WTC11 (cell line): ENCODE measurements at regions not wholly inside any gene's neighbourhood (a gene's known extent, or its start where the extent isn't known, plus 50 kb on each side); places are given as distances from the start of the nearest gene placed in this dataset.

Source experiments
- ATAC-seq: fragments of 200-7000 bp; cut with Tn5 transposase; 2 replicates; pipeline ENCODE4 v1.10.0; 2021; ENCODE audit warnings: mild to moderate bottlenecking, moderate library complexity
- CTCF ChIA-PET: fragments of 300-600 bp; sonication (Branson Sonifier 250); formaldehyde crosslinking; loops from one replicate; lab custom pipeline; 2021; ENCODE audit warnings: antibody characterized with exemption; lab: Charles Lee
- POLR2A ChIA-PET: fragments of 350-600 bp; sonication (Branson Sonifier 250); formaldehyde crosslinking; loops from one replicate; lab custom pipeline; 2021; ENCODE audit warnings: antibody characterized with exemption; lab: Charles Lee
- DNase-seq: peaks from one replicate; pipeline ENCODE4 v3.0.0; 2021; ENCODE audit warnings: low spot score
- H3K27ac Mint-ChIP-seq: 2 replicates; pipeline ENCODE4 v1.8.0; 2021; ENCODE audit warnings: mixed read lengths
- H3K27me3 Mint-ChIP-seq: 2 replicates; pipeline ENCODE4 v1.8.0; 2021; ENCODE audit warnings: low read depth, mild to moderate bottlenecking, moderate library complexity, mixed read lengths
- H3K36me3 Mint-ChIP-seq: 2 replicates; pipeline ENCODE4 v1.8.0; 2021; ENCODE audit warnings: mixed read lengths
- H3K4me1 Mint-ChIP-seq: 2 replicates; pipeline ENCODE4 v1.8.0; 2022; ENCODE audit warnings: mixed read lengths
- H3K4me3 Mint-ChIP-seq: 2 replicates; pipeline ENCODE4 v1.8.0; 2021; ENCODE audit warnings: mild to moderate bottlenecking, moderate library complexity, mixed read lengths
- H3K9me3 Mint-ChIP-seq: 2 replicates; pipeline ENCODE4 v1.8.0; 2021; ENCODE audit warnings: mixed read lengths
- FOXJ3 ChIP-seq: sonication (generic); formaldehyde crosslinking; IDR thresholded peaks from 2 replicates; pipeline ENCODE4 v1.9.0; 2021; ENCODE audit warnings: missing genetic modification reagents, mild to moderate bottlenecking, borderline replicate concordance
- FOXK1 ChIP-seq: sonication (generic); formaldehyde crosslinking; IDR thresholded peaks from 2 replicates; pipeline ENCODE4 v1.8.0; 2022; ENCODE audit warnings: mild to moderate bottlenecking, moderate library complexity, missing genetic modification reagents
- MXD4 ChIP-seq: fragments of 250-450 bp; sonication (Bioruptor Pico); IDR thresholded peaks from 2 replicates; pipeline ENCODE4 v1.8.0; 2021; ENCODE audit warnings: mild to moderate bottlenecking, moderate library complexity, borderline replicate concordance
- SMAD4 ChIP-seq: sonication (generic); formaldehyde crosslinking; IDR thresholded peaks from 2 replicates; pipeline ENCODE4 v1.8.0; 2022; ENCODE audit warnings: mild to moderate bottlenecking, missing genetic modification reagents
- STAT6 ChIP-seq: sonication (generic); formaldehyde crosslinking; conservative IDR thresholded peaks from 2 replicates; pipeline ENCODE4 v1.8.1; 2023; ENCODE audit warnings: mild to moderate bottlenecking, low read depth, missing genetic modification reagents, moderate library complexity
- TEAD4 ChIP-seq: sonication (generic); formaldehyde crosslinking; IDR thresholded peaks from 2 replicates; pipeline ENCODE4 v1.8.0; 2022; ENCODE audit warnings: mild to moderate bottlenecking, missing genetic modification reagents
- TP53 ChIP-seq: sonication (generic); formaldehyde crosslinking; IDR thresholded peaks from 2 replicates; pipeline ENCODE4 v1.8.1; 2023; ENCODE audit warnings: mild to moderate bottlenecking, missing genetic modification reagents
- ZNF232 ChIP-seq: sonication (generic); formaldehyde crosslinking; IDR thresholded peaks from 2 replicates; pipeline ENCODE4 v1.8.0; 2022; ENCODE audit warnings: mild to moderate bottlenecking, missing genetic modification reagents
- ZNF396 ChIP-seq: fragments of 250-450 bp; sonication (Bioruptor Pico); IDR thresholded peaks from 2 replicates; pipeline ENCODE4 v1.8.0; 2021; ENCODE audit warnings: mild to moderate bottlenecking, moderate library complexity, borderline replicate concordance
- ZNF425 ChIP-seq: fragments of 250-450 bp; sonication (Bioruptor Pico); conservative IDR thresholded peaks from 2 replicates; pipeline ENCODE4 v1.9.0; 2021; ENCODE audit warnings: mild to moderate bottlenecking
- ZNF671 ChIP-seq: fragments of 250-450 bp; sonication (Bioruptor Pico); IDR thresholded peaks from 2 replicates; pipeline ENCODE4 v1.8.0; 2021; ENCODE audit warnings: mild to moderate bottlenecking
- TF ChIP-seq, protein P1 (sequence below): sonication (generic); formaldehyde crosslinking; IDR thresholded peaks from 2 replicates; pipeline ENCODE4 v1.8.0; 2022; ENCODE audit warnings: mild to moderate bottlenecking, missing genetic modification reagents
- TF ChIP-seq, protein P2 (sequence below): sonication (generic); formaldehyde crosslinking; IDR thresholded peaks from 2 replicates; pipeline ENCODE4 v1.8.1; 2023; ENCODE audit warnings: mild to moderate bottlenecking, missing genetic modification reagents, moderate library complexity
- TF ChIP-seq, protein P3 (sequence below): sonication (generic); formaldehyde crosslinking; IDR thresholded peaks from 2 replicates; pipeline ENCODE4 v1.8.1; 2022; ENCODE audit warnings: low read depth, mild to moderate bottlenecking, moderate library complexity, missing genetic modification reagents, borderline replicate concordance
- TF ChIP-seq, protein P4 (sequence below): fragments of 200-600 bp; IDR thresholded peaks from 2 replicates; pipeline ENCODE4 v1.8.0; 2022; ENCODE audit warnings: antibody characterized with exemption
- TF ChIP-seq, protein P5 (sequence below): fragments of 250-450 bp; sonication (Bioruptor Pico); IDR thresholded peaks from 2 replicates; pipeline ENCODE4 v1.9.0; 2021; ENCODE audit warnings: moderate library complexity, mild to moderate bottlenecking, inconsistent platforms, borderline replicate concordance

- no peak for TF ChIP-seq STAT6
- TF ChIP-seq TEAD4 (CRISPR knock-in tag), result no peak
Measured at GRCh38 chr6:86581833-86582232, 355.5 kb upstream of the HTR1E start (continued).

GRCh38 chr6:86563197-86563596 lies 374.1 kb upstream of the HTR1E start:
- H3K4me3 Mint-ChIP-seq, result no peak overlapping the region
- DNase-seq, result no peak

More at GRCh38 chr6:86563197-86563596, 374.1 kb upstream of the HTR1E start:
- H3K27ac Mint-ChIP-seq, result no peak overlapping the region
- H3K9me3 Mint-ChIP-seq, result peaks cover 35% of the 10 kb centered on the region
- TF ChIP-seq SMAD4 (CRISPR knock-in tag) (no peak), ZNF232 (no peak), ZNF396 (CRISPR knock-in tag) (no peak), TP53 (CRISPR knock-in tag) (no peak), ZNF425 (no peak), STAT6 (no peak), FOXJ3 (no peak), FOXK1 (CRISPR knock-in tag) (no peak), MXD4 (CRISPR knock-in tag) (no peak), ZNF671 (CRISPR knock-in tag) (no peak)
- TF ChIP-seq, protein P1, sequence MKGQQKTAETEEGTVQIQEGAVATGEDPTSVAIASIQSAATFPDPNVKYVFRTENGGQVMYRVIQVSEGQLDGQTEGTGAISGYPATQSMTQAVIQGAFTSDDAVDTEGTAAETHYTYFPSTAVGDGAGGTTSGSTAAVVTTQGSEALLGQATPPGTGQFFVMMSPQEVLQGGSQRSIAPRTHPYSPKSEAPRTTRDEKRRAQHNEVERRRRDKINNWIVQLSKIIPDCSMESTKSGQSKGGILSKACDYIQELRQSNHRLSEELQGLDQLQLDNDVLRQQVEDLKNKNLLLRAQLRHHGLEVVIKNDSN (CRISPR knock-in tag), result no peak
- TF ChIP-seq, protein P2, sequence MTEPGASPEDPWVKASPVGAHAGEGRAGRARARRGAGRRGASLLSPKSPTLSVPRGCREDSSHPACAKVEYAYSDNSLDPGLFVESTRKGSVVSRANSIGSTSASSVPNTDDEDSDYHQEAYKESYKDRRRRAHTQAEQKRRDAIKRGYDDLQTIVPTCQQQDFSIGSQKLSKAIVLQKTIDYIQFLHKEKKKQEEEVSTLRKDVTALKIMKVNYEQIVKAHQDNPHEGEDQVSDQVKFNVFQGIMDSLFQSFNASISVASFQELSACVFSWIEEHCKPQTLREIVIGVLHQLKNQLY (CRISPR knock-in tag), result no peak
- TF ChIP-seq, protein P3, sequence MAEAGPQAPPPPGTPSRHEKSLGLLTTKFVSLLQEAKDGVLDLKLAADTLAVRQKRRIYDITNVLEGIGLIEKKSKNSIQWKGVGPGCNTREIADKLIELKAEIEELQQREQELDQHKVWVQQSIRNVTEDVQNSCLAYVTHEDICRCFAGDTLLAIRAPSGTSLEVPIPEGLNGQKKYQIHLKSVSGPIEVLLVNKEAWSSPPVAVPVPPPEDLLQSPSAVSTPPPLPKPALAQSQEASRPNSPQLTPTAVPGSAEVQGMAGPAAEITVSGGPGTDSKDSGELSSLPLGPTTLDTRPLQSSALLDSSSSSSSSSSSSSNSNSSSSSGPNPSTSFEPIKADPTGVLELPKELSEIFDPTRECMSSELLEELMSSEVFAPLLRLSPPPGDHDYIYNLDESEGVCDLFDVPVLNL, result no peak
- TF ChIP-seq, protein P4, sequence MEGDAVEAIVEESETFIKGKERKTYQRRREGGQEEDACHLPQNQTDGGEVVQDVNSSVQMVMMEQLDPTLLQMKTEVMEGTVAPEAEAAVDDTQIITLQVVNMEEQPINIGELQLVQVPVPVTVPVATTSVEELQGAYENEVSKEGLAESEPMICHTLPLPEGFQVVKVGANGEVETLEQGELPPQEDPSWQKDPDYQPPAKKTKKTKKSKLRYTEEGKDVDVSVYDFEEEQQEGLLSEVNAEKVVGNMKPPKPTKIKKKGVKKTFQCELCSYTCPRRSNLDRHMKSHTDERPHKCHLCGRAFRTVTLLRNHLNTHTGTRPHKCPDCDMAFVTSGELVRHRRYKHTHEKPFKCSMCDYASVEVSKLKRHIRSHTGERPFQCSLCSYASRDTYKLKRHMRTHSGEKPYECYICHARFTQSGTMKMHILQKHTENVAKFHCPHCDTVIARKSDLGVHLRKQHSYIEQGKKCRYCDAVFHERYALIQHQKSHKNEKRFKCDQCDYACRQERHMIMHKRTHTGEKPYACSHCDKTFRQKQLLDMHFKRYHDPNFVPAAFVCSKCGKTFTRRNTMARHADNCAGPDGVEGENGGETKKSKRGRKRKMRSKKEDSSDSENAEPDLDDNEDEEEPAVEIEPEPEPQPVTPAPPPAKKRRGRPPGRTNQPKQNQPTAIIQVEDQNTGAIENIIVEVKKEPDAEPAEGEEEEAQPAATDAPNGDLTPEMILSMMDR, result no peak
- TF ChIP-seq, protein P5, sequence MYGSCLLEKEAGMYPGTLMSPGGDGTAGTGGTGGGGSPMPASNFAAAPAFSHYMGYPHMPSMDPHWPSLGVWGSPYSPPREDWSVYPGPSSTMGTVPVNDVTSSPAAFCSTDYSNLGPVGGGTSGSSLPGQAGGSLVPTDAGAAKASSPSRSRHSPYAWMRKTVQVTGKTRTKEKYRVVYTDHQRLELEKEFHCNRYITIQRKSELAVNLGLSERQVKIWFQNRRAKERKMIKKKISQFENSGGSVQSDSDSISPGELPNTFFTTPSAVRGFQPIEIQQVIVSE (CRISPR knock-in tag), result no peak
- POLR2A ChIA-PET, result no interaction called here
- H3K4me1 Mint-ChIP-seq, result no peaks in the 10 kb centered on the region; the same call in 1 of the 2 replicates
- no peak for ATAC-seq
- H3K36me3 Mint-ChIP-seq, result peaks cover 13% of the 10 kb centered on the region
- no peaks in the 10 kb centered on the region for H3K27me3 Mint-ChIP-seq
- CTCF ChIA-PET, result no interaction called here
